Activated naive CD4-positive, alpha-beta T cell treated with anti-CD3 and anti-CD28 coated beads, Interleukin-2, amount 50 U/mL, for 16 hours (primary cell): ENCODE measurements at regions not wholly inside any gene's neighbourhood (a gene's known extent, or its start where the extent isn't known, plus 50 kb on each side); places are given as distances from the start of the nearest gene placed in this dataset.

Source experiments
- DNase-seq: peaks from one replicate; pipeline ENCODE4 v3.0.0-alpha.2; 2020

GRCh38 chr1:14468751-14469150, 129.7 kb upstream of the KAZN start:
- DNase-seq: no peak

GRCh38 chr1:14470802-14471201, 127.7 kb upstream of the KAZN start:
- DNase-seq: no peak

GRCh38 chr1:14474856-14475255, 123.6 kb upstream of the KAZN start:
- DNase-seq: no peak

GRCh38 chr1:14476170-14476955, 122.1 kb upstream of the KAZN start:
- DNase-seq: no peak

- DNase-seq: no peak
Observed at GRCh38 chr1:14478120-14478519, 120.4 kb upstream of the KAZN start.

- DNase-seq: no peak
Observed at GRCh38 chr1:14479865-14480264, 118.6 kb upstream of the KAZN start.

GRCh38 chr1:14482784-14483450, 115.6 kb upstream of the KAZN start:
- no peak for DNase-seq

GRCh38 chr1:14485285-14485684, 113.2 kb upstream of the KAZN start:
- no peak for DNase-seq

- no peak for DNase-seq
Observed at GRCh38 chr1:14486401-14487201, 111.9 kb upstream of the KAZN start.

GRCh38 chr1:14487671-14488070, 110.8 kb upstream of the KAZN start:
- DNase-seq: no peak

GRCh38 chr1:14494911-14495310, 103.6 kb upstream of the KAZN start:
- no peak for DNase-seq

GRCh38 chr1:14495381-14495780, 103.1 kb upstream of the KAZN start:
- no peak for DNase-seq

- DNase-seq: no peak
Observed at GRCh38 chr1:14495996-14496395, 102.5 kb upstream of the KAZN start.

GRCh38 chr1:14498839-14499238, 99.6 kb upstream of the KAZN start:
- DNase-seq: no peak

GRCh38 chr1:14499312-14500040, 99.0 kb upstream of the KAZN start:
- no peak for DNase-seq

GRCh38 chr1:14500041-14500440, 98.4 kb upstream of the KAZN start:
- no peak for DNase-seq

- DNase-seq: no peak
Observed at GRCh38 chr1:14500912-14501311, 97.6 kb upstream of the KAZN start.

- DNase-seq: no peak
Observed at GRCh38 chr1:14504517-14504916, 94.0 kb upstream of the KAZN start.

- no peak for DNase-seq
Observed at GRCh38 chr1:14506471-14507255, 91.8 kb upstream of the KAZN start.

- no peak for DNase-seq
Observed at GRCh38 chr1:14507262-14507661, 91.2 kb upstream of the KAZN start.

GRCh38 chr1:14508613-14509012, 89.9 kb upstream of the KAZN start:
- DNase-seq: no peak

- DNase-seq: no peak
Observed at GRCh38 chr1:14511166-14511680, 87.3 kb upstream of the KAZN start.
